Ascending aorta (tissue), 2 donors: ENCODE measurements at regions not wholly inside any gene's neighbourhood (a gene's known extent, or its start where the extent isn't known, plus 50 kb on each side); places are given as distances from the start of the nearest gene placed in this dataset.

Experiments
- DNase-seq, 2 donors: peaks; one replicate each; pipeline ENCODE4 v3.0.0-alpha.2; 2019; ENCODE audit warnings: low spot score in 2 of 2
- H3K27ac ChIP-seq, 2 donors: fragments of 200-600 bp; sonication (generic); one replicate each; pipeline ENCODE4 v1.5.1; 2016 to 2017; ENCODE audit warnings: mild to moderate bottlenecking in 1 of 2
- H3K27me3 ChIP-seq: fragments of 200-600 bp; sonication (generic); one replicate; pipeline ENCODE4 v1.5.1; 2017
- H3K36me3 ChIP-seq, 2 donors: fragments of 200-600 bp; sonication (generic); one replicate each; pipeline ENCODE4 v1.5.1; 2016
- H3K4me1 ChIP-seq, 2 donors: fragments of 200-600 bp; sonication (generic); one replicate each; pipeline ENCODE4 v1.5.1; 2016 to 2017; ENCODE audit warnings: mild to moderate bottlenecking in 1 of 2
- H3K4me3 ChIP-seq, 2 donors: fragments of 200-600 bp; sonication (generic); one replicate each; pipeline ENCODE4 v1.5.1; 2016 to 2017; ENCODE audit warnings: mild to moderate bottlenecking in 1 of 2
- H3K9me3 ChIP-seq, 2 donors: fragments of 200-600 bp; sonication (generic); one replicate each; pipeline ENCODE4 v1.5.1; 2016
- intact Hi-C: fragments of 100-400 bp; cut with DNase I; formaldehyde crosslinking; loops from one replicate; pipeline ENCODE4 v1.15.1; 2023
- TF ChIP-seq, protein P1 (sequence below), 3 experiments: fragments of 200-600 bp in 2 of 3; fragments of 450-650 bp in 1 of 3; sonication (generic) in 2 of 3; IDR thresholded peaks; one replicate each; pipeline ENCODE4 v1.5.1; 2016 to 2019; ENCODE audit warnings: antibody characterized with exemption in 3 of 3, mild to moderate bottlenecking in 1 of 3, moderate library complexity in 1 of 3

DNA sequence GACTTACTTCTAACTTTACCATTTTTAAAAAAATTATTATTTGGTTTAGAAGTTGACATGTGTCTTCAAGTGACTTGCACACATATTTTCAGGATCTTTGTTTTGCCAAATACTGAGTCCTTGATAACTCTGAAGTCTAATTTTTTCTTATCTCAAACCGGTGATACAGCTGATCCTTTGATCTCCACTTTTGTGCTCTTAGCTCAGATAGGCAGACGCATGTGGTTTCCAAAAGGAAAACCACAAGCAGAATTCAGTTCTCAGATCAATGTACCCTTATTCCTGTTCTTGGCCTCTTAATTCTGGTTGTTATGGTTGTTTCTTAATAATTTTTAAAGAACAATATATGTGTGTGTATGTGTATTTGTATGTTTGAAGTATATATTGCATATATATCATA, 238.3 kb upstream of the EDIL3 start:
- DNase-seq, result no peak
- no peak overlapping the region for H3K4me3 ChIP-seq
- no peaks in the 10 kb centered on the region for H3K4me1 ChIP-seq
- H3K36me3 ChIP-seq, result no peaks in the 10 kb centered on the region
- H3K9me3 ChIP-seq, result no peaks in the 10 kb centered on the region
- TF ChIP-seq, protein P1, sequence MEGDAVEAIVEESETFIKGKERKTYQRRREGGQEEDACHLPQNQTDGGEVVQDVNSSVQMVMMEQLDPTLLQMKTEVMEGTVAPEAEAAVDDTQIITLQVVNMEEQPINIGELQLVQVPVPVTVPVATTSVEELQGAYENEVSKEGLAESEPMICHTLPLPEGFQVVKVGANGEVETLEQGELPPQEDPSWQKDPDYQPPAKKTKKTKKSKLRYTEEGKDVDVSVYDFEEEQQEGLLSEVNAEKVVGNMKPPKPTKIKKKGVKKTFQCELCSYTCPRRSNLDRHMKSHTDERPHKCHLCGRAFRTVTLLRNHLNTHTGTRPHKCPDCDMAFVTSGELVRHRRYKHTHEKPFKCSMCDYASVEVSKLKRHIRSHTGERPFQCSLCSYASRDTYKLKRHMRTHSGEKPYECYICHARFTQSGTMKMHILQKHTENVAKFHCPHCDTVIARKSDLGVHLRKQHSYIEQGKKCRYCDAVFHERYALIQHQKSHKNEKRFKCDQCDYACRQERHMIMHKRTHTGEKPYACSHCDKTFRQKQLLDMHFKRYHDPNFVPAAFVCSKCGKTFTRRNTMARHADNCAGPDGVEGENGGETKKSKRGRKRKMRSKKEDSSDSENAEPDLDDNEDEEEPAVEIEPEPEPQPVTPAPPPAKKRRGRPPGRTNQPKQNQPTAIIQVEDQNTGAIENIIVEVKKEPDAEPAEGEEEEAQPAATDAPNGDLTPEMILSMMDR (IDR thresholded peaks at IDR 0.05), result no peak
- no peak overlapping the region for H3K27ac ChIP-seq
- intact Hi-C loops, result no loop called here
- H3K27me3 ChIP-seq, result no peaks in the 10 kb centered on the region

DNA sequence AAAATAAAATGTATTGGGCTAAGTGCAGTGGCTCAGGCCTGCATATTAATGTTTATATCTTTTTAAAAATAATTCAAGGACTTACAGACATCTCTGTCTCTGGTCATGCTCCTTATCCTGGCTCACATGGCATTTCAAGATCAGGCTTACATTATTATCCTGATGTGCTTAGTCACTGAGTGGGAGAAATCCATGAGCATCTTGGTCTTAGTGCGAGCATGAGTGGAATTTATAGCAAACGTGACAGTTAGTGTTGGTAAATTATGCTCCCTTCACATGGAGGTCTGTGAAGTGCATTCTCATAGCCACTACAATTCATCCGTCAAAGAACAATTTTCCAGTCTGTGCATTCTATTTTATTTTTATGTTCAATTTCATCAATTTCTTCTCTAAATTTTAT, 237.8 kb upstream of the EDIL3 start:
- TF ChIP-seq, protein P1 (IDR thresholded peaks at IDR 0.05), result no peak
- Histone ChIP-seq H3K4me3 (no peak overlapping the region), H3K27me3 (no peaks in the 10 kb centered on the region), H3K4me1 (no peaks in the 10 kb centered on the region), H3K27ac (no peak overlapping the region), H3K36me3 (no peaks in the 10 kb centered on the region), H3K9me3 (no peaks in the 10 kb centered on the region)
- DNase-seq, result no peak
- intact Hi-C loops, result no loop called here

DNA sequence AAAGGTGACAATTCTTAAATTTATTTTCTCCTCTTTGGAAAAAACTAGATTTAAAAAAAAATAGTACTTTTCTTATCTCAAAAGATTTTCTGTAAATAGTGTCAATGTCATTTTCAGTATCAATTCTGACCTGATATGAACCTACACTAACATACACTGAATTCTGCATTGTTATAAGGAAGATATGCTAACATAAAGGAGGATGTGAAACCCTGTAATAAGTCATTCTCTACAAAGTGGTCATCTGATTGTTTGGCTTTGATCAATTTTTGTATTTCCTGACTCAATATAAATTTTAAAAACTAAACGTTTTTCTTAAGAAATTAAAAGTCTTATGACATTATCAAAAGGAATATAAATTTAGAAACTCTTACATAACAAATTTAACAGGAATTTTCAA, 233.6 kb upstream of the EDIL3 start:
- H3K4me1 ChIP-seq, result no peaks in the 10 kb centered on the region
- H3K4me3 ChIP-seq, result no peak overlapping the region
- TF ChIP-seq, protein P1 (IDR thresholded peaks at IDR 0.05), result no peak
- intact Hi-C loops, result no loop called here
- H3K27me3 ChIP-seq, result no peaks in the 10 kb centered on the region
- no peaks in the 10 kb centered on the region for H3K36me3 ChIP-seq
- H3K9me3 ChIP-seq, result no peaks in the 10 kb centered on the region
- no peak overlapping the region for H3K27ac ChIP-seq
- DNase-seq, result no peak

DNA sequence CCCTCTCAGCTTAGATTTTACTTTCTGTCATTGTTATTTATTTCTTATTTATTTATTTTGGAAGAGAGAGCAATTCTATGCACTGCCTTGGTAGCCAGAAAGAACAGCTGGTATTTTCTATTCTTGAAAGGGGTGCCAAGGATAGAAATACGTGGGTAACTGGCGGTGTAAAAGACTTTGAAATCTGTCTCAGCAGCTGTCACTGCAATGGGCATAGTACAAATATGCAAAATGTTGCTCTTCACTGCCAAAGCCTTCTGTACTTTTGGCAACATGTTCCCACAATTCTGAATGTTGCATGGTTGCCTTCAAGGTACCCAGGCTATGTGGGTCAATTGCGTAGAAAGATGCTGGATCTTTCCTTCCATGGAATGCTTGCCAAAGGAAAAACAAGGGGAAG, 230.2 kb upstream of the EDIL3 start:
- Histone ChIP-seq H3K27me3 (no peaks in the 10 kb centered on the region), H3K27ac (no peak overlapping the region), H3K4me1 (no peaks in the 10 kb centered on the region), H3K4me3 (no peak overlapping the region), H3K9me3 (no peaks in the 10 kb centered on the region), H3K36me3 (no peaks in the 10 kb centered on the region)
- TF ChIP-seq, protein P1 (IDR thresholded peaks at IDR 0.05), result no peak
- DNase-seq, result no peak
- intact Hi-C loops, result no loop called here

DNA sequence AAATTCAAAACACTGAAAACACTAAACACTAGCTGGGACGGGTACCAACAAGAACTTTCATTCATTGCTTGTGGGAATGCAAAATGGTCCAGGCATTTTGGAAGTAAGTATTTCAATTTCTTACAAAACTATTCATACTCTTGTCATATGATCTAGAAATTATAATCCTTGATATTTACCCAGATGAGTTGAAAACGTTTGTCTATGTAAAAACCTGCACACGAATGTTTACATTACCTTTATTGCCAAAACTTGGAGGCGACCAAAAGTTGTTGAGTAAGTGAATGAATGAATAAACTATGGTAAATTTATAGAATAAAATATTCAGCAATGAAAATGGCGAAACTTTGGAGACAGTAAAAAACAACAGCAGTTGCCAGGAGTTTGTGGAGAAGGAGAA, 222.1 kb upstream of the EDIL3 start:
- no peak for DNase-seq
- intact Hi-C loops, result no loop called here
- no peak overlapping the region for H3K4me3 ChIP-seq

DNA sequence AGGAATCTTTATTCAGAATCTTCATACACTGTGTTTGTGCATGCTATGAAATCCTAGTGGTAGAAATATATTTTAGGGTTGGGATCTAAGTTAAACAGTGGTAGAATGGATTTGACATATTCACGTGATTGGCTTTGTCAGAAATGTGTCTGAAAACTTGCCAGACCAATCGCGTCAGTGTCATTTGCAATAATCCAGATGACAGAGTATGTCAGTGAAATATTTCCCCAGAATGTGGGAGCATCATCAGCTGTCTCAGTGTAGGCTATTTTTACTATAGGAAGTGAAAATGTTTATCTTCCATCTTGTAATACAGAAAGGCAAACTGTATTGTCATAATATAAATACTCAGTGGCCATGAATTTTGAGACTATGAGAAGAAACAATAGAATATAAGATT, 220.6 kb upstream of the EDIL3 start:
- no peaks in the 10 kb centered on the region for H3K36me3 ChIP-seq
- no peaks in the 10 kb centered on the region for H3K9me3 ChIP-seq
- H3K27me3 ChIP-seq, result no peaks in the 10 kb centered on the region
- intact Hi-C loops, result no loop called here
- H3K27ac ChIP-seq, result no peak overlapping the region
- DNase-seq, result no peak
- H3K4me3 ChIP-seq, result no peak overlapping the region
- TF ChIP-seq, protein P1 (IDR thresholded peaks at IDR 0.05), result no peak
- H3K4me1 ChIP-seq, result no peaks in the 10 kb centered on the region

More for the DNA sequence above, 222.1 kb upstream of the EDIL3 start:
- no peaks in the 10 kb centered on the region for H3K4me1 ChIP-seq
- H3K36me3 ChIP-seq, result no peaks in the 10 kb centered on the region
- TF ChIP-seq, protein P1 (IDR thresholded peaks at IDR 0.05), result no peak
- no peaks in the 10 kb centered on the region for H3K9me3 ChIP-seq
- no peaks in the 10 kb centered on the region for H3K27me3 ChIP-seq
- no peak overlapping the region for H3K27ac ChIP-seq
